Osteocyte (in vitro differentiated cells): ENCODE measurements at regions not wholly inside any gene's neighbourhood (a gene's known extent, or its start where the extent isn't known, plus 50 kb on each side); places are given as distances from the start of the nearest gene placed in this dataset.

Source experiments
- DNase-seq: peaks from one replicate; pipeline ENCODE4 v3.0.0; 2021; ENCODE audit warnings: mixed read lengths; ENCODE audit not compliant: unreplicated experiment; ENCODE audit errors: extremely low spot score
- H3K27ac Mint-ChIP-seq: one replicate; pipeline ENCODE4 v1.8.0; 2021; ENCODE audit warnings: mild to moderate bottlenecking, mixed read lengths; ENCODE audit not compliant: unreplicated experiment
- H3K27me3 Mint-ChIP-seq: one replicate; pipeline ENCODE4 v1.8.0; 2021; ENCODE audit warnings: mixed read lengths; ENCODE audit not compliant: unreplicated experiment
- H3K36me3 Mint-ChIP-seq: one replicate; pipeline ENCODE4 v1.8.0; 2021; ENCODE audit warnings: mixed read lengths; ENCODE audit not compliant: unreplicated experiment
- H3K4me1 Mint-ChIP-seq: one replicate; pipeline ENCODE4 v1.8.0; 2021; ENCODE audit warnings: mixed read lengths; ENCODE audit not compliant: unreplicated experiment
- H3K4me3 Mint-ChIP-seq: one replicate; pipeline ENCODE4 v1.8.0; 2021; ENCODE audit warnings: mild to moderate bottlenecking, moderate library complexity, mixed read lengths; ENCODE audit not compliant: unreplicated experiment
- H3K9me3 Mint-ChIP-seq: one replicate; pipeline ENCODE4 v1.8.0; 2021; ENCODE audit warnings: mixed read lengths; ENCODE audit not compliant: unreplicated experiment
- CTCF ChIP-seq: fragments of 200-600 bp; sonication (generic); IDR thresholded peaks from 2 replicates; pipeline ENCODE4 v1.5.0; 2021; ENCODE audit warnings: antibody characterized with exemption, mild to moderate bottlenecking, moderate library complexity

- no peaks in the 10 kb centered on the region for H3K36me3 Mint-ChIP-seq
Measured at GRCh38 chr14:42947991-42948390, 1341.3 kb downstream of the LRFN5 start.

GRCh38 chr14:42944284-42944683, 1337.6 kb downstream of the LRFN5 start:
- Mint-ChIP-seq H3K36me3 (no peaks in the 10 kb centered on the region), H3K27ac (no peak overlapping the region), H3K9me3 (peaks cover 4% of the 10 kb centered on the region), H3K4me3 (no peak overlapping the region), H3K27me3 (peaks cover 2% of the 10 kb centered on the region), H3K4me1 (peaks cover 7% of the 10 kb centered on the region)
- DNase-seq, result no peak
- no peak for TF ChIP-seq CTCF

More at GRCh38 chr14:42947991-42948390, 1341.3 kb downstream of the LRFN5 start:
- Mint-ChIP-seq H3K27me3 (peaks cover 2% of the 10 kb centered on the region), H3K4me3 (no peak overlapping the region), H3K27ac (no peak overlapping the region), H3K4me1 (peaks cover 7% of the 10 kb centered on the region), H3K9me3 (peaks cover 9% of the 10 kb centered on the region)
- DNase-seq, result no peak
- no peak for TF ChIP-seq CTCF

GRCh38 chr14:42931308-42931707, 1324.6 kb downstream of the LRFN5 start:
- no peak overlapping the region for H3K4me3 Mint-ChIP-seq
- DNase-seq, result no peak
- H3K27ac Mint-ChIP-seq, result no peak overlapping the region
- TF ChIP-seq CTCF, result no peak
- H3K27me3 Mint-ChIP-seq, result no peaks in the 10 kb centered on the region
- no peaks in the 10 kb centered on the region for H3K36me3 Mint-ChIP-seq
- no peaks in the 10 kb centered on the region for H3K9me3 Mint-ChIP-seq
- peaks cover 3% of the 10 kb centered on the region for H3K4me1 Mint-ChIP-seq

- H3K4me3 Mint-ChIP-seq, result no peak overlapping the region
- no peaks in the 10 kb centered on the region for H3K27me3 Mint-ChIP-seq
- peaks cover 11% of the 10 kb centered on the region for H3K9me3 Mint-ChIP-seq
- TF ChIP-seq CTCF, result no peak
- no peaks in the 10 kb centered on the region for H3K36me3 Mint-ChIP-seq
- peaks cover 3% of the 10 kb centered on the region for H3K4me1 Mint-ChIP-seq
- no peak for DNase-seq
- H3K27ac Mint-ChIP-seq, result no peak overlapping the region
Measured at GRCh38 chr14:42929806-42930480, 1323.3 kb downstream of the LRFN5 start.

GRCh38 chr14:42927313-42927712, 1320.6 kb downstream of the LRFN5 start:
- no peak for TF ChIP-seq CTCF
- Mint-ChIP-seq H3K4me3 (no peak overlapping the region), H3K4me1 (peaks cover 3% of the 10 kb centered on the region), H3K27me3 (no peaks in the 10 kb centered on the region), H3K9me3 (peaks cover 18% of the 10 kb centered on the region), H3K27ac (no peak overlapping the region), H3K36me3 (no peaks in the 10 kb centered on the region)
- DNase-seq, result no peak
